Right lobe of liver (tissue), 6 donors: ENCODE measurements at regions not wholly inside any gene's neighbourhood (a gene's known extent, or its start where the extent isn't known, plus 50 kb on each side); places are given as distances from the start of the nearest gene placed in this dataset.

Source experiments
- ATAC-seq, 4 donors: fragments of 200-7000 bp; cut with Tn5 transposase; one replicate each; pipeline ENCODE4 v1.9.1; 2020; ENCODE audit warnings: mild to moderate bottlenecking in 4 of 4, moderate library complexity in 4 of 4
- DNase-seq, 3 donors: peaks; one replicate each; pipeline ENCODE4 v3.0.0-alpha.2; 2020
- H3K27ac ChIP-seq, 3 donors: fragments of 200-600 bp; one replicate each; pipeline ENCODE4 v1.8.0; 2022
- H3K27me3 ChIP-seq, 2 donors: fragments of 200-600 bp; one replicate each; pipeline ENCODE4 v1.8.0; 2022
- H3K36me3 ChIP-seq, 4 donors: fragments of 200-600 bp; sonication (generic) in 1 of 4; one replicate each; pipeline versions ENCODE4 v1.5.1 to v1.8.0; 2017 to 2022; ENCODE audit warnings: control low read depth in 1 of 4
- H3K4me1 ChIP-seq, 4 donors: fragments of 200-600 bp; sonication (generic) in 1 of 4; one replicate each; pipeline versions ENCODE4 v1.5.1 to v1.8.0; 2017 to 2022; ENCODE audit warnings: control low read depth in 1 of 4
- H3K4me3 ChIP-seq, 3 donors: fragments of 200-600 bp; one replicate each; pipeline ENCODE4 v1.8.0; 2022
- H3K9me3 ChIP-seq, 4 donors: fragments of 200-600 bp; sonication (generic) in 1 of 4; one replicate each; pipeline versions ENCODE4 v1.5.1 to v1.8.0; 2017 to 2022; ENCODE audit warnings: control low read depth in 1 of 4
- POLR2A ChIP-seq: fragments of 450-650 bp; IDR thresholded peaks from one replicate; pipeline ENCODE4 v1.6.1; 2017; ENCODE audit warnings: antibody characterized with exemption, mild to moderate bottlenecking
- WGBS: methylation state at CpG from one replicate; pipeline ENCODE4 v1.1.6; 2018; ENCODE audit warnings: low coverage, low lambda C conversion rate; ENCODE audit not compliant: insufficient coverage; ENCODE audit errors: missing lambda C conversion rate; 5-methylcytosine and 5-hydroxymethylcytosine counted together
- intact Hi-C, 2 donors: fragments of 100-400 bp; cut with DNase I; formaldehyde crosslinking; loops; one replicate each; pipeline versions ENCODE4 v1.11.2 to v1.14.1; 2022
- TF ChIP-seq, protein P1 (sequence below), 4 donors: fragments of 200-600 bp in 3 of 4; fragments of 450-650 bp in 1 of 4; IDR thresholded peaks; one replicate each; pipeline versions ENCODE4 v1.5.1 to v1.8.0; 2016 to 2022; ENCODE audit warnings: antibody characterized with exemption in 4 of 4, mild to moderate bottlenecking in 2 of 4
- donor health status: DM: no; HTN: yes; CAD: no.
- donor health status: DM: no; HTN: no; CAD: no.
- donor health status: DM: no; HTN: no; CAD: no.
- donor health status: DM: no; HTN: yes; CAD: no.
- donor health status: DM: no; HTN: yes; CAD: no.

GRCh38 chr12:98144953-98145352, 370.4 kb upstream of the TMPO start:
- TF ChIP-seq, protein P1, sequence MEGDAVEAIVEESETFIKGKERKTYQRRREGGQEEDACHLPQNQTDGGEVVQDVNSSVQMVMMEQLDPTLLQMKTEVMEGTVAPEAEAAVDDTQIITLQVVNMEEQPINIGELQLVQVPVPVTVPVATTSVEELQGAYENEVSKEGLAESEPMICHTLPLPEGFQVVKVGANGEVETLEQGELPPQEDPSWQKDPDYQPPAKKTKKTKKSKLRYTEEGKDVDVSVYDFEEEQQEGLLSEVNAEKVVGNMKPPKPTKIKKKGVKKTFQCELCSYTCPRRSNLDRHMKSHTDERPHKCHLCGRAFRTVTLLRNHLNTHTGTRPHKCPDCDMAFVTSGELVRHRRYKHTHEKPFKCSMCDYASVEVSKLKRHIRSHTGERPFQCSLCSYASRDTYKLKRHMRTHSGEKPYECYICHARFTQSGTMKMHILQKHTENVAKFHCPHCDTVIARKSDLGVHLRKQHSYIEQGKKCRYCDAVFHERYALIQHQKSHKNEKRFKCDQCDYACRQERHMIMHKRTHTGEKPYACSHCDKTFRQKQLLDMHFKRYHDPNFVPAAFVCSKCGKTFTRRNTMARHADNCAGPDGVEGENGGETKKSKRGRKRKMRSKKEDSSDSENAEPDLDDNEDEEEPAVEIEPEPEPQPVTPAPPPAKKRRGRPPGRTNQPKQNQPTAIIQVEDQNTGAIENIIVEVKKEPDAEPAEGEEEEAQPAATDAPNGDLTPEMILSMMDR (IDR thresholded peaks at IDR 0.05): no peak
- no peak for TF ChIP-seq POLR2A
- no peak overlapping the region for H3K27ac ChIP-seq
- intact Hi-C loops: no loop called here
- ATAC-seq (no peak), DNase-seq (no peak)
- H3K4me3 ChIP-seq: no peak overlapping the region
- H3K9me3 ChIP-seq: no peaks in the 10 kb centered on the region
- H3K36me3 ChIP-seq: no peaks in the 10 kb centered on the region
- H3K4me1 ChIP-seq: no peaks in the 10 kb centered on the region
- no peaks in the 10 kb centered on the region for H3K27me3 ChIP-seq

- H3K27ac ChIP-seq: no peak overlapping the region
- TF ChIP-seq, protein P1 (IDR thresholded peaks at IDR 0.05): no peak
- TF ChIP-seq POLR2A: no peak
- no peaks in the 10 kb centered on the region for H3K9me3 ChIP-seq
- ATAC-seq (no peak), DNase-seq (no peak)
- H3K27me3 ChIP-seq: no peaks in the 10 kb centered on the region
- no peak overlapping the region for H3K4me3 ChIP-seq
- no peaks in the 10 kb centered on the region for H3K36me3 ChIP-seq
- 66% methylated on average over 2 of the region's 2 CpGs for WGBS
- intact Hi-C loops: no loop called here
- no peaks in the 10 kb centered on the region for H3K4me1 ChIP-seq
Observed at GRCh38 chr12:98146043-98146442, 369.3 kb upstream of the TMPO start.

DNA sequence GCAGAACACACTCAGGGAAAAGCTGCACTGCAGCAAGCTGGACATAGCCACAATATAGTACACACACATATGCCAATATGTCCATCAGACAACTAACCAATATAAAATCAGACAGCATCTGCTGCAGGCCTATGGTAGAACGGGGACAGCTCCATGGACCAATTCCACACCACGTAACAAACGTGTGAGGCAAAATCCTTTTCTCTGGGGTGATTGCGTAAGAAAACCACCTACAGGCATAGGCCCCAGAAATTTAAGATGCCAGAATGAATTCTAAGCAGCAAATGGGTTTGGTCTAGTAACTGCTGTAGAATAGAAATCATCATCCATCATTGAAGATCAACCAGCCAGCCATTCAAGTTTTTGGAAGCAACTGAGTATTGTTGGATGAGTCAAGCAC, 368.9 kb upstream of the TMPO start:
- ATAC-seq (no peak), DNase-seq (no peak)
- TF ChIP-seq POLR2A: no peak
- TF ChIP-seq, protein P1 (IDR thresholded peaks at IDR 0.05): no peak
- no peak overlapping the region for H3K4me3 ChIP-seq
- no peak overlapping the region for H3K27ac ChIP-seq
- 48% methylated on average over 4 of the region's 4 CpGs for WGBS
- no peaks in the 10 kb centered on the region for H3K36me3 ChIP-seq
- intact Hi-C loops: no loop called here
- H3K9me3 ChIP-seq: no peaks in the 10 kb centered on the region
- H3K4me1 ChIP-seq: no peaks in the 10 kb centered on the region
- H3K27me3 ChIP-seq: no peaks in the 10 kb centered on the region

GRCh38 chr12:98149270-98149669, 366.1 kb upstream of the TMPO start:
- Histone ChIP-seq H3K4me1 (no peaks in the 10 kb centered on the region), H3K36me3 (no peaks in the 10 kb centered on the region), H3K27ac (no peak overlapping the region), H3K9me3 (no peaks in the 10 kb centered on the region), H3K4me3 (no peak overlapping the region), H3K27me3 (no peaks in the 10 kb centered on the region)
- no peak for TF ChIP-seq POLR2A
- TF ChIP-seq, protein P1 (IDR thresholded peaks at IDR 0.05): no peak
- intact Hi-C loops: no loop called here
- ATAC-seq (no peak), DNase-seq (no peak)

DNA sequence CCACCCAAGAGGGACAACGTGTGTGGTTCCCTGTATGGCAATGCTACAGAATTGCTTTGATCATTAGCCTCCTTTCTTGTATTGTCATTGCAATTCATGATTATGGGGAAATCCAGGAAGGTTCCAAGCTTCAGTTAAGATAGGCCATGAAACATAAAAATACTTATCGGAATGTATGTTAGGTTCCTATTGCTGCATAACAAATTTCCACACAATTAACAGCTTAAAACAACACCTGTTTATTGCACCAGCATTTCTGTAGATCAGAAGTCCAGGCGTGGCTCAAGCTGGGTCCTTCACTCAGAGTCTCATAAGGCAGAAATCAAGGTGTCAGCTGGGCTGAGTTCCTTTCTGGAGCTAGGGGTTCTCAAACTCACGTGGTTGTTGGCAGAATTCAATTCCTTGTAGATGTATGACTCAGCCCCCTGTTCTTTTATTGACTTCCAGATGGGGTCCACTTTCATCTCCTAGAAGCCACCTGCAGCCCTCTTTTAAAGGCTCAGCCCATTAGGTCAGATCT, 365.6 kb upstream of the TMPO start:
- intact Hi-C loops: no loop called here
- H3K9me3 ChIP-seq: no peaks in the 10 kb centered on the region
- no peak overlapping the region for H3K27ac ChIP-seq
- no peak overlapping the region for H3K4me3 ChIP-seq
- WGBS: 68% methylated on average over 4 of the region's 4 CpGs
- no peaks in the 10 kb centered on the region for H3K36me3 ChIP-seq
- ATAC-seq (no peak), DNase-seq (no peak)
- no peaks in the 10 kb centered on the region for H3K4me1 ChIP-seq
- TF ChIP-seq, protein P1 (IDR thresholded peaks at IDR 0.05): no peak
- TF ChIP-seq POLR2A: no peak
- H3K27me3 ChIP-seq: no peaks in the 10 kb centered on the region
